DOHH2 (cell line): ENCODE measurements at regions not wholly inside any gene's neighbourhood (a gene's known extent, or its start where the extent isn't known, plus 50 kb on each side); places are given as distances from the start of the nearest gene placed in this dataset.

ENCODE experiments used
- H3F3A ChIP-seq: fragments of 200-600 bp; sonication (generic), shearing (Covaris generic); 2 replicates; pipeline ENCODE4 v1.6.0; 2016; ENCODE audit warnings: antibody characterized with exemption, mild to moderate bottlenecking; ENCODE audit not compliant: control insufficient read depth, insufficient read depth
- H3K27ac ChIP-seq: fragments of 200-600 bp; sonication (generic); 2 replicates; pipeline ENCODE4 v1.5.1; 2014; ENCODE audit warnings: low read depth, mild to moderate bottlenecking, low read length, moderate library complexity
- H3K27me3 ChIP-seq: fragments of 200-600 bp; sonication (generic); 2 replicates; pipeline ENCODE4 v1.6.1; 2014; ENCODE audit warnings: mild to moderate bottlenecking, low read length, mixed read lengths; ENCODE audit not compliant: control insufficient read depth
- H3K36me3 ChIP-seq: fragments of 200-600 bp; sonication (generic); 2 replicates; pipeline ENCODE4 v1.6.1; 2014; ENCODE audit warnings: mild to moderate bottlenecking, low read length, moderate library complexity, mixed read lengths; ENCODE audit not compliant: control insufficient read depth
- H3K4me1 ChIP-seq: fragments of 200-600 bp; sonication (generic); 2 replicates; pipeline ENCODE4 v1.6.1; 2014; ENCODE audit warnings: mild to moderate bottlenecking, low read length, mixed read lengths; ENCODE audit not compliant: control insufficient read depth
- H3K4me2 ChIP-seq: fragments of 200-600 bp; sonication (generic); 2 replicates; pipeline ENCODE4 v1.6.0; 2014; ENCODE audit warnings: mild to moderate bottlenecking, low read length, moderate library complexity
- H3K4me3 ChIP-seq: fragments of 200-600 bp; sonication (generic); 2 replicates; pipeline ENCODE4 v1.5.1; 2014; ENCODE audit warnings: mild to moderate bottlenecking, low read length, mixed read lengths
- H3K79me2 ChIP-seq: fragments of 200-600 bp; sonication (generic); 2 replicates; pipeline ENCODE4 v1.6.1; 2014; ENCODE audit warnings: mild to moderate bottlenecking, low read length, mixed read lengths; ENCODE audit not compliant: control insufficient read depth
- H3K9me2 ChIP-seq: fragments of 200-600 bp; sonication (generic); replicated peaks from 2 replicates; pipeline ENCODE4 v1.6.1; 2014; ENCODE audit warnings: mild to moderate bottlenecking, low read length, mixed read lengths; ENCODE audit not compliant: control insufficient read depth
- H3K9me3 ChIP-seq: fragments of 200-600 bp; sonication (generic); 2 replicates; pipeline ENCODE4 v1.6.1; 2014; ENCODE audit warnings: antibody characterized with exemption, low read length, mixed read lengths; ENCODE audit not compliant: control insufficient read depth, insufficient read depth
- H4K20me1 ChIP-seq: fragments of 200-600 bp; sonication (generic); 2 replicates; pipeline ENCODE4 v1.6.0; 2014; ENCODE audit warnings: low read depth, mild to moderate bottlenecking, antibody characterized with exemption, low read length, moderate library complexity; ENCODE audit not compliant: control insufficient read depth, insufficient read depth
- EZH2phosphoT487 ChIP-seq: fragments of 200-600 bp; sonication (generic); IDR thresholded peaks from 2 replicates; pipeline ENCODE4 v1.6.1; 2017; ENCODE audit warnings: borderline replicate concordance, mild to moderate bottlenecking, antibody characterized with exemption, low read length, moderate library complexity, mixed read lengths
- TF ChIP-seq, protein P1 (sequence below): fragments of 200-600 bp; sonication (generic); IDR thresholded peaks from one replicate; pipeline ENCODE4 v1.5.1; 2014; ENCODE audit warnings: antibody characterized with exemption, mild to moderate bottlenecking, low read depth, low read length; ENCODE audit not compliant: poor library complexity, severe bottlenecking

- Histone ChIP-seq H3K27ac (no peak overlapping the region), H3K4me2 (no peak overlapping the region), H3K79me2 (no peaks in the 10 kb centered on the region), H4K20me1 (no peaks in the 10 kb centered on the region), H3K27me3 (peaks cover 9% of the 10 kb centered on the region; the same call in 1 of the 2 replicates), H3K9me2 (no peaks in the 10 kb centered on the region), H3K4me1 (no peaks in the 10 kb centered on the region), H3K4me3 (no peak overlapping the region), H3K9me3 (no peaks in the 10 kb centered on the region), H3K36me3 (no peaks in the 10 kb centered on the region), H3F3A (no peaks in the 10 kb centered on the region)
- TF ChIP-seq, protein P1, sequence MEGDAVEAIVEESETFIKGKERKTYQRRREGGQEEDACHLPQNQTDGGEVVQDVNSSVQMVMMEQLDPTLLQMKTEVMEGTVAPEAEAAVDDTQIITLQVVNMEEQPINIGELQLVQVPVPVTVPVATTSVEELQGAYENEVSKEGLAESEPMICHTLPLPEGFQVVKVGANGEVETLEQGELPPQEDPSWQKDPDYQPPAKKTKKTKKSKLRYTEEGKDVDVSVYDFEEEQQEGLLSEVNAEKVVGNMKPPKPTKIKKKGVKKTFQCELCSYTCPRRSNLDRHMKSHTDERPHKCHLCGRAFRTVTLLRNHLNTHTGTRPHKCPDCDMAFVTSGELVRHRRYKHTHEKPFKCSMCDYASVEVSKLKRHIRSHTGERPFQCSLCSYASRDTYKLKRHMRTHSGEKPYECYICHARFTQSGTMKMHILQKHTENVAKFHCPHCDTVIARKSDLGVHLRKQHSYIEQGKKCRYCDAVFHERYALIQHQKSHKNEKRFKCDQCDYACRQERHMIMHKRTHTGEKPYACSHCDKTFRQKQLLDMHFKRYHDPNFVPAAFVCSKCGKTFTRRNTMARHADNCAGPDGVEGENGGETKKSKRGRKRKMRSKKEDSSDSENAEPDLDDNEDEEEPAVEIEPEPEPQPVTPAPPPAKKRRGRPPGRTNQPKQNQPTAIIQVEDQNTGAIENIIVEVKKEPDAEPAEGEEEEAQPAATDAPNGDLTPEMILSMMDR = no peak
- TF ChIP-seq EZH2phosphoT487 = no peak
Observed at GRCh38 chr18:34591920-34592444, 118.1 kb upstream of the DTNA start.

DNA sequence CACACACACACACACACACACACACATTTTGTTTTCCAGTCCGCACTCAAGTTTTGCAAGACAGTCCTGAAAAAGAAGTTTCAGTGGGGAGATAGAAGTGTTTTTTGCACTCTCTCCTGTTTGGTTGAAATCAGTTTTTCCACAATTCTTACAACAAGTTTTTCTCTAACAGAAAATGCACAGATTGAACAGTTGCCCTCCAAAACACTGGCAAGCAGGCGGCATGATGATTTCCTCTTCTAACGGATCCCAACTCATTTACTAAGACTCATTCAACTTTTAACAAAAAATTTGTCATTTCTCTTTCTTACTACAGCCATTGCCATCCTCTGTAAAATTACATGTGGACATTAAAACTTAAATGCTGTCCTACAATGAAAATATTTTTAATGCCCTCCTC is 117.6 kb upstream of the DTNA start:
- Histone ChIP-seq H3K4me3 (no peak overlapping the region), H3F3A (no peaks in the 10 kb centered on the region), H3K79me2 (no peaks in the 10 kb centered on the region), H3K4me2 (no peak overlapping the region), H3K27me3 (peaks cover 10% of the 10 kb centered on the region), H3K27ac (no peak overlapping the region), H3K9me3 (no peaks in the 10 kb centered on the region), H3K4me1 (no peaks in the 10 kb centered on the region), H3K36me3 (no peaks in the 10 kb centered on the region), H4K20me1 (no peaks in the 10 kb centered on the region), H3K9me2 (no peaks in the 10 kb centered on the region)
- no peak for TF ChIP-seq EZH2phosphoT487
- TF ChIP-seq, protein P1 = no peak

DNA sequence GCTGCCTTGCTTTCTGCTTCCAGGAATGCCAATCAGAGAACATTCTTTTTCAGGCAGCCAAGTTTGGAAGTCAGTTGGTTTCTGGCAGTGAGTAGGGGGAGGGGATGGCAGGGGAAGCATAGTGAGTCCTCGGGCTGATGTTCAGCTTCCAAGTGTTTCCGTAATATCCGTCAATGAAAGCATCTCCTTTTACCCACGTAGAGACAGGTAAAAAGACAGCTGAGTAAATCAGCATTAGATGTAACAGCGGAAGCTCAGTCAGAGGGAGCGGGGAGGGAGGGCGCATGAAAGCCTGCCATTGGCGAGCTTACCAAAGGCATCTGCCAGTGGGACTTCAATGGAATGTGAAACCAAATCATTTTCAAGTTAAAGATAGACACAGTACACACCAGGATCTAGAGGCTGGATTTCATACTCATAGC is 117.1 kb upstream of the DTNA start:
- Histone ChIP-seq H3K36me3 (no peaks in the 10 kb centered on the region), H3K9me3 (no peaks in the 10 kb centered on the region), H3K4me2 (no peak overlapping the region), H3K4me1 (no peaks in the 10 kb centered on the region), H3K27me3 (peaks cover 11% of the 10 kb centered on the region), H3K27ac (no peak overlapping the region), H3F3A (no peaks in the 10 kb centered on the region), H4K20me1 (no peaks in the 10 kb centered on the region), H3K9me2 (no peaks in the 10 kb centered on the region), H3K79me2 (no peaks in the 10 kb centered on the region), H3K4me3 (no peak overlapping the region)
- TF ChIP-seq EZH2phosphoT487 = no peak
- TF ChIP-seq, protein P1 = no peak

GRCh38 chr18:34594266-34594665 is 115.8 kb upstream of the DTNA start:
- no peaks in the 10 kb centered on the region for H3K9me2 ChIP-seq
- no peaks in the 10 kb centered on the region for H3K36me3 ChIP-seq
- no peaks in the 10 kb centered on the region for H3K9me3 ChIP-seq
- TF ChIP-seq, protein P1 = no peak
- no peak for TF ChIP-seq EZH2phosphoT487
- H3K4me3 ChIP-seq = no peak overlapping the region
- no peak overlapping the region for H3K4me2 ChIP-seq
- H3K27ac ChIP-seq = no peak overlapping the region
- H3K4me1 ChIP-seq = no peaks in the 10 kb centered on the region
- no peaks in the 10 kb centered on the region for H4K20me1 ChIP-seq
- H3K27me3 ChIP-seq = peaks cover 11% of the 10 kb centered on the region
- no peaks in the 10 kb centered on the region for H3K79me2 ChIP-seq
- H3F3A ChIP-seq = no peaks in the 10 kb centered on the region
